ENCODE measurements at regions not wholly inside any gene's neighbourhood (a gene's known extent, or its start where the extent isn't known, plus 50 kb on each side); places are given as distances from the start of the nearest gene placed in this dataset.
A peak's percentile ranks its signal among the peaks of the same experiment; 100 is the strongest.

- Histone ChIP-seq H3K4me1 (no peaks in the 10 kb centered on the region), H3K36me3 (no peaks in the 10 kb centered on the region), H3K27ac (no peak overlapping the region), H3K9me3 (no peaks in the 10 kb centered on the region), H3K27me3 (no peaks in the 10 kb centered on the region), H3K4me3 (no peak overlapping the region)
- no peak for ATAC-seq (ENCODE audit: low FRiP score in 2 of 2)
- TF ChIP-seq, protein P1, sequence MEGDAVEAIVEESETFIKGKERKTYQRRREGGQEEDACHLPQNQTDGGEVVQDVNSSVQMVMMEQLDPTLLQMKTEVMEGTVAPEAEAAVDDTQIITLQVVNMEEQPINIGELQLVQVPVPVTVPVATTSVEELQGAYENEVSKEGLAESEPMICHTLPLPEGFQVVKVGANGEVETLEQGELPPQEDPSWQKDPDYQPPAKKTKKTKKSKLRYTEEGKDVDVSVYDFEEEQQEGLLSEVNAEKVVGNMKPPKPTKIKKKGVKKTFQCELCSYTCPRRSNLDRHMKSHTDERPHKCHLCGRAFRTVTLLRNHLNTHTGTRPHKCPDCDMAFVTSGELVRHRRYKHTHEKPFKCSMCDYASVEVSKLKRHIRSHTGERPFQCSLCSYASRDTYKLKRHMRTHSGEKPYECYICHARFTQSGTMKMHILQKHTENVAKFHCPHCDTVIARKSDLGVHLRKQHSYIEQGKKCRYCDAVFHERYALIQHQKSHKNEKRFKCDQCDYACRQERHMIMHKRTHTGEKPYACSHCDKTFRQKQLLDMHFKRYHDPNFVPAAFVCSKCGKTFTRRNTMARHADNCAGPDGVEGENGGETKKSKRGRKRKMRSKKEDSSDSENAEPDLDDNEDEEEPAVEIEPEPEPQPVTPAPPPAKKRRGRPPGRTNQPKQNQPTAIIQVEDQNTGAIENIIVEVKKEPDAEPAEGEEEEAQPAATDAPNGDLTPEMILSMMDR (IDR thresholded peaks at IDR 0.05): no peak
- no peak for TF ChIP-seq POLR2A (IDR thresholded peaks at IDR 0.05)
- no peak for DNase-seq
- WGBS, 2 donors: 69 to 78% methylated on average over 2 of the region's 2 CpGs
Measured at GRCh38 chr4:167443841-167444240, 209.5 kb upstream of the SPOCK3 start.

DNA sequence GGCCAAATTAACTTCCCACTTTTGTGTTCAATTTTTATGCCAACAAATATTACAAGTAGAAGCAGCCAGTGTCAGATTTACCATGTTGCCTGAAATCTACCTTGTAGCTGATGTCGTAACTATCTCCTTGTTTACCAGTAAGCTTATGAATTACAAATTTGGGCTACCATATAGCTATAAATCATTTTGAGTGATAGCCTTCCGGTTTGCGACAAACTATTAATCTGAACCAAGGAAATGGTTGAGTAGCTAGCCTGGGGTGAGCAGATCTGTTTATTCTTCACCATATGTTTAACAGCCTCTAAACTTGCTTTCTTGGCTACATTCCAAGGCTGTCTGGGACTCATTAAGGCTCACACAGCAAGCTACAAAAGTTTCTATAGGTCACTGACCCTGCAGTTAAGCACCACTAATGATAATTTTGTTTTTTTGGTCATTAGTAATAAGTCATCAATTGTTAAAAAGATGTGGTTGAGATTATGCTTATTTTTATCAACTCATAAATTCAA, 218.7 kb upstream of the SPOCK3 start:
- no peak overlapping the region for H3K4me3 ChIP-seq
- 35 to 64% methylated on average over 3 of the region's 3 CpGs for WGBS, 2 donors
- TF ChIP-seq, protein P1 (IDR thresholded peaks at IDR 0.05): no peak

GRCh38 chr4:167456619-167457018, 222.3 kb upstream of the SPOCK3 start:
- ATAC-seq (ENCODE audit: low FRiP score in 2 of 2): no peak
- 67 to 72% methylated on average over 9 of the region's 9 CpGs for WGBS, 2 donors
- peak in 1 of 2 donors; percentile 48 for DNase-seq
- Histone ChIP-seq H3K27ac (no peak overlapping the region), H3K9me3 (no peaks in the 10 kb centered on the region), H3K27me3 (no peaks in the 10 kb centered on the region), H3K4me3 (no peak overlapping the region), H3K4me1 (no peaks in the 10 kb centered on the region), H3K36me3 (no peaks in the 10 kb centered on the region)
- TF ChIP-seq, protein P1 (IDR thresholded peaks at IDR 0.05): no peak
- TF ChIP-seq EP300 (IDR thresholded peaks at IDR 0.05) (no peak), POLR2A (IDR thresholded peaks at IDR 0.05) (no peak), POLR2AphosphoS5 (IDR thresholded peaks at IDR 0.05) (no peak)

More for the DNA sequence above, 218.7 kb upstream of the SPOCK3 start:
- no peak overlapping the region for H3K27ac ChIP-seq
- ATAC-seq (ENCODE audit: low FRiP score in 2 of 2) (no peak), DNase-seq (no peak)
- H3K36me3 ChIP-seq: no peaks in the 10 kb centered on the region
- H3K9me3 ChIP-seq: no peaks in the 10 kb centered on the region
- H3K27me3 ChIP-seq: no peaks in the 10 kb centered on the region
- H3K4me1 ChIP-seq: no peaks in the 10 kb centered on the region

- Histone ChIP-seq H3K4me3 (no peak overlapping the region), H3K27me3 (no peaks in the 10 kb centered on the region), H3K36me3 (no peaks in the 10 kb centered on the region), H3K4me1 (no peaks in the 10 kb centered on the region), H3K27ac (no peak overlapping the region), H3K9me3 (no peaks in the 10 kb centered on the region)
- TF ChIP-seq POLR2AphosphoS5 (IDR thresholded peaks at IDR 0.05): no peak
- TF ChIP-seq, protein P1 (IDR thresholded peaks at IDR 0.05): no peak
- TF ChIP-seq EP300 (IDR thresholded peaks at IDR 0.05): no peak
- TF ChIP-seq POLR2A (IDR thresholded peaks at IDR 0.05): no peak
- DNase-seq (no peak), ATAC-seq (ENCODE audit: low FRiP score in 2 of 2) (no peak)
Measured at GRCh38 chr4:167469436-167469835, 235.1 kb upstream of the SPOCK3 start.

GRCh38 chr4:167475951-167476350, 241.7 kb upstream of the SPOCK3 start:
- TF ChIP-seq EP300 (IDR thresholded peaks at IDR 0.05) (no peak), POLR2A (IDR thresholded peaks at IDR 0.05) (no peak), POLR2AphosphoS5 (IDR thresholded peaks at IDR 0.05) (no peak)
- TF ChIP-seq, protein P1 (IDR thresholded peaks at IDR 0.05): no peak
- Histone ChIP-seq H3K27me3 (no peaks in the 10 kb centered on the region), H3K9me3 (no peaks in the 10 kb centered on the region), H3K27ac (no peak overlapping the region), H3K36me3 (no peaks in the 10 kb centered on the region), H3K4me1 (no peaks in the 10 kb centered on the region), H3K4me3 (no peak overlapping the region)
- ATAC-seq (ENCODE audit: low FRiP score in 2 of 2) (no peak), DNase-seq (no peak)
- WGBS, 2 donors: 65 to 80% methylated on average over 1 of the region's 1 CpG
